ENCODE measurements at regions not wholly inside any gene's neighbourhood (a gene's known extent, or its start where the extent isn't known, plus 50 kb on each side); places are given as distances from the start of the nearest gene placed in this dataset.

- no peak for TF ChIP-seq TAF1 (conservative IDR thresholded peaks at IDR 0.05)
- TF ChIP-seq CTCF (IDR thresholded peaks at IDR 0.05; ENCODE audit: low read depth, low read length, missing input control) = no peak
Observed at GRCh38 chr13:90908792-90909191, 438.7 kb upstream of the MIR17HG start.

All from liver (tissue), 3 donors.